OCI-LY7 (cell line): ENCODE measurements at regions not wholly inside any gene's neighbourhood (a gene's known extent, or its start where the extent isn't known, plus 50 kb on each side); places are given as distances from the start of the nearest gene placed in this dataset.

ENCODE experiments used
- BruUV-seq: library from RNA; stranded (reverse); fragments of 400-500 nt; replicated peaks from 2 replicates; lab custom pipeline; 2021; lab: Mats Ljungman, UMichigan
- CTCF ChIA-PET: fragments of 300-600 bp; sonication (Branson Sonifier 250); formaldehyde crosslinking; loops from one replicate; lab custom pipeline; 2022; ENCODE audit warnings: antibody characterized with exemption; ENCODE audit not compliant: unreplicated experiment; lab: Charles Lee
- POLR2A ChIA-PET: fragments of 300-600 bp; sonication (Branson Sonifier 250); formaldehyde crosslinking; loops from one replicate; lab custom pipeline; 2022; ENCODE audit warnings: antibody characterized with exemption; lab: Charles Lee
- DNase-seq: peaks from one replicate; pipeline ENCODE4 v3.0.0-alpha.2; 2015; ENCODE audit warnings: low spot score
- H2AFZ ChIP-seq: fragments of 200-600 bp; sonication (generic), shearing (Covaris generic); 2 replicates; pipeline ENCODE4 v1.6.1; 2014; ENCODE audit warnings: mild to moderate bottlenecking, antibody characterized with exemption, low read length, moderate library complexity
- H3K27ac ChIP-seq: fragments of 200-600 bp; sonication (generic); 2 replicates; pipeline ENCODE4 v1.5.1; 2014; ENCODE audit warnings: mixed run types, low read depth, mild to moderate bottlenecking, moderate library complexity, low read length, inconsistent platforms; ENCODE audit not compliant: poor library complexity, severe bottlenecking
- H3K36me3 ChIP-seq: fragments of 200-600 bp; sonication (generic); 2 replicates; pipeline ENCODE4 v1.6.1; 2014; ENCODE audit warnings: mild to moderate bottlenecking, antibody characterized with exemption, low read length, moderate library complexity, mixed read lengths; ENCODE audit not compliant: insufficient read depth
- H3K4me1 ChIP-seq: fragments of 200-600 bp; sonication (generic); 2 replicates; pipeline ENCODE4 v1.5.1; 2014; ENCODE audit warnings: mild to moderate bottlenecking, low read length; ENCODE audit not compliant: insufficient read depth, poor library complexity, severe bottlenecking
- H3K4me2 ChIP-seq: fragments of 200-600 bp; sonication (generic); 2 replicates; pipeline ENCODE4 v1.6.1; 2014; ENCODE audit warnings: mild to moderate bottlenecking, low read length
- H3K4me3 ChIP-seq: fragments of 200-600 bp; sonication (generic); 2 replicates; pipeline ENCODE4 v1.5.1; 2014; ENCODE audit warnings: mild to moderate bottlenecking, low read depth, low read length; ENCODE audit not compliant: poor library complexity, severe bottlenecking
- H3K79me2 ChIP-seq: fragments of 200-600 bp; sonication (generic); 2 replicates; pipeline ENCODE4 v1.6.1; 2016; ENCODE audit warnings: low read depth, mild to moderate bottlenecking, low read length, moderate library complexity, mixed read lengths; ENCODE audit not compliant: insufficient read depth
- H3K9me2 ChIP-seq: fragments of 200-600 bp; sonication (generic); 2 replicates; pipeline ENCODE4 v1.6.1; 2016; ENCODE audit warnings: mild to moderate bottlenecking, low read length, mixed read lengths; ENCODE audit not compliant: insufficient read depth
- H3K9me3 ChIP-seq: fragments of 200-600 bp; sonication (generic); 2 replicates; pipeline ENCODE4 v1.6.1; 2014; ENCODE audit warnings: mild to moderate bottlenecking, mixed run types, low read length, mixed read lengths
- H4K20me1 ChIP-seq: fragments of 200-600 bp; sonication (generic); 2 replicates; pipeline ENCODE4 v1.6.1; 2014; ENCODE audit warnings: mild to moderate bottlenecking, antibody characterized with exemption, low read length, moderate library complexity, mixed read lengths; ENCODE audit not compliant: insufficient read depth
- CTCF ChIP-seq: fragments of 200-600 bp; sonication (generic); conservative IDR thresholded peaks from 2 replicates; pipeline ENCODE4 v1.5.1; 2014; ENCODE audit warnings: mild to moderate bottlenecking, antibody characterized with exemption, low read length, moderate library complexity, mixed read lengths
- EZH2phosphoT487 ChIP-seq: fragments of 200-600 bp; sonication (generic); IDR thresholded peaks from 2 replicates; pipeline ENCODE4 v1.6.1; 2018; ENCODE audit warnings: low read depth, borderline replicate concordance, mild to moderate bottlenecking, mixed run types, antibody characterized with exemption, low read length, moderate library complexity, mixed read lengths
- intact Hi-C: fragments of 100-400 bp; cut with micrococcal nuclease; formaldehyde crosslinking; loops from one replicate; pipeline ENCODE4 v1.10.0; 2022; ENCODE audit not compliant: unreplicated experiment

GRCh38 chr17:45653616-45654015, 130.5 kb upstream of the CRHR1 start:
- BruUV-seq: no TSS peak
- no peaks in the 10 kb centered on the region for H3K4me1 ChIP-seq
- H3K9me2 ChIP-seq: no peaks in the 10 kb centered on the region
- H3K79me2 ChIP-seq: no peaks in the 10 kb centered on the region
- ChIA-PET CTCF (no interaction called here), POLR2A (no interaction called here)
- no peaks in the 10 kb centered on the region for H3K36me3 ChIP-seq
- no peaks in the 10 kb centered on the region for H4K20me1 ChIP-seq
- H3K4me2 ChIP-seq: no peak overlapping the region
- no peak for TF ChIP-seq CTCF
- no peak for TF ChIP-seq EZH2phosphoT487
- DNase-seq: no peak
- intact Hi-C loops: no loop called here
- H3K4me3 ChIP-seq: no peak overlapping the region
- no peaks in the 10 kb centered on the region for H3K9me3 ChIP-seq
- no peak overlapping the region for H2AFZ ChIP-seq
- no peak overlapping the region for H3K27ac ChIP-seq

GRCh38 chr17:45656527-45657181, 127.5 kb upstream of the CRHR1 start:
- no peaks in the 10 kb centered on the region for H4K20me1 ChIP-seq
- TF ChIP-seq EZH2phosphoT487 (no peak), CTCF (no peak)
- CTCF ChIA-PET: no interaction called here
- H3K79me2 ChIP-seq: no peaks in the 10 kb centered on the region
- BruUV-seq: no TSS peak
- H3K9me2 ChIP-seq: no peaks in the 10 kb centered on the region
- intact Hi-C loops: no loop called here
- H3K9me3 ChIP-seq: no peaks in the 10 kb centered on the region
- no peaks in the 10 kb centered on the region for H3K4me1 ChIP-seq
- H3K27ac ChIP-seq: no peak overlapping the region
- POLR2A ChIA-PET: no interaction called here
- no peak overlapping the region for H3K4me2 ChIP-seq
- DNase-seq: no peak
- no peaks in the 10 kb centered on the region for H3K36me3 ChIP-seq
- no peak overlapping the region for H2AFZ ChIP-seq
- H3K4me3 ChIP-seq: no peak overlapping the region

- CTCF ChIA-PET: no interaction called here
- Histone ChIP-seq H3K4me3 (no peak overlapping the region), H3K9me3 (no peaks in the 10 kb centered on the region), H3K27ac (no peak overlapping the region), H3K79me2 (no peaks in the 10 kb centered on the region), H3K36me3 (no peaks in the 10 kb centered on the region), H2AFZ (no peak overlapping the region), H3K4me2 (no peak overlapping the region), H3K4me1 (no peaks in the 10 kb centered on the region), H4K20me1 (no peaks in the 10 kb centered on the region), H3K9me2 (no peaks in the 10 kb centered on the region)
- intact Hi-C loops: no loop called here
- DNase-seq: no peak
- POLR2A ChIA-PET: no interaction called here
- BruUV-seq: no TSS peak
- TF ChIP-seq EZH2phosphoT487 (no peak), CTCF (no peak)
These were observed 123.6 kb upstream of the CRHR1 start for GRCh38 chr17:45660474-45660873.
